Iris pigment epithelial cell (primary cell): ENCODE measurements at regions not wholly inside any gene's neighbourhood (a gene's known extent, or its start where the extent isn't known, plus 50 kb on each side); places are given as distances from the start of the nearest gene placed in this dataset.

Experiments
- DNase-seq: peaks from one replicate; pipeline ENCODE4 v3.0.0-alpha.2; 2011; ENCODE audit warnings: low read depth

DNA sequence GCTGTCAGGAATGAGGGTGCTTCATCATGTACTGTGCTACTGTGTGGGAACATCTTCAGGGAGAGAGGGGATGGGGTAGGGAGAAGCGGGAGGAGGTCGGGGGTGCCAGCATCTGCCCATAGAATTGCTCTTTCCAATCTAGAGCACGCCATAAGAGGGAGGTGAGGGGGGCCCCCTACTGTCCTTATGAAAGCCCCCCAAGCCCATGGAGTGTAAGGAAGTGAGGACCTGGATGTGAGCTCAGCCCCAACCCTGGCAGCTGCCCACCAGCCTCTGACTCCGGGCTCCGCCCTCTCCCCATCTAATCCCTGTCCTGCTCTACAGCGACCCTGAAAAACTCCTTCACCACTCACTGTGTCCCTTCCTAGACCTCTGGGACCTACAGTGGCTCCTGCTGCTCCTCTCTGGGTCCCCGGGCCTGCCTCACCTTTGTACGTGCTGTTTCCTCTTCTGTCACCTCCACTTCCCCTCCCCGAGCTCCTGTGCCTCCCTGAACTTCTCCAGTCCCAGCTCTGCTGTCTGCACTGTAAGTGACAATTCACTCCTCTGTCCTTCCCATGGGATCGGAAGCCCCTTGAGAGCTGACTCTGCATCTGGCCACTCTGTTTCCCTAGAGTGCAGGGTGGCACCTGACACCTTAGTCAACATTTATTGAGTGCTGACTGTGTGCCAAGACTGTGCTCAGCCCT lies 269.4 kb downstream of the PTPRU start:
- no peak for DNase-seq

DNA sequence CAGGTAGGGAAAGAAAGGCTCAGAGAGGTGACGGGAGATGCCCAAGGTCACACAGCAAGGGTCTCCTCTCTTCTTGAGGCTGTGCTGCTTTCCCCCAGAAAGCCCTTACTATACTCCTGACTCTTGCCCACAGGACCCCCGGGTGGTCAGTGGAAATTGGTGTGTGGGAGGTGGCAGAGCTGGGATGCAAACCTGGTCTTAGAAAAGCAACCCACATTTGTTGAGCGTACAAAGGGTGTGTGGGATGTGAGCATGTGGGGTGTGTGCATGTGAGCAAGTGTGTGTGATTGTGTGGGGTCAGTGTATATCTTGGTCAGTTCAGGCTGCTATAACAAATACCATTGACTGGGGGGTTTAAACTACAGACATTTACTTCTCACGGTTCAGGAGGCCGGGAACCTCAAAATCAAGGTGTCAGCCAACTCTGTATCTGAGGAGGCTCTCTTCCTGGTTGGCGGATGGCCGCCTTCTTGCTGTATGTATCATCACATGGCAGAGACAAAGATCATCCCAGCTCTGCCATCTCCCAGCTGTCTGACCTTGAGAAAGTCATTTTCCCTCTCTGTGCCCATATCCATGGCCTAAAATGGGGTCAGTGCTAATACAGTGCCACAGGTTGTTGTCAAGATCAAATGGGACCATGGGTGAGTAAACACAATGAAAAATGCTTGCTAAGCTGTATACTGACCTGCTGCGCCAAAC lies 268.5 kb downstream of the PTPRU start:
- DNase-seq: no peak

DNA sequence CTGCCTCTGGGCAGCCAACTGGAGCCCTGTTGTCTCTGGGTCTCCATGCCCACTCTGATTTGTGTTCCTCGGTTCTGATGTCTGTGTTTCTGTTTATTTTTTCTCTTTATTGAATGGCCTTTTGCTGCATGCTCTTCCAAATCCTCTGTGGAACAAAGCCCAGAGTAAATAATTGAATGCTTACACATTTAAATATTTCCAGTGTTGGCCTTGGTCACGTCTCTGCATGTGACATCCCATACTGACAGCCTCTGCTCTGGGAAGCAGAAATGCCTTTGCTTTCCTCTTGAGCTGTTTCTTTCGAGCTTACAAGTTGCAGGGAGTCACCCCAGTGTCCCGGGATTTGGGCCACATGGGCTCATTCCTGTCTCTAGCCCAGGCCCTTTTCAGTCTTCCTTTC lies 267.9 kb downstream of the PTPRU start:
- no peak for DNase-seq

DNA sequence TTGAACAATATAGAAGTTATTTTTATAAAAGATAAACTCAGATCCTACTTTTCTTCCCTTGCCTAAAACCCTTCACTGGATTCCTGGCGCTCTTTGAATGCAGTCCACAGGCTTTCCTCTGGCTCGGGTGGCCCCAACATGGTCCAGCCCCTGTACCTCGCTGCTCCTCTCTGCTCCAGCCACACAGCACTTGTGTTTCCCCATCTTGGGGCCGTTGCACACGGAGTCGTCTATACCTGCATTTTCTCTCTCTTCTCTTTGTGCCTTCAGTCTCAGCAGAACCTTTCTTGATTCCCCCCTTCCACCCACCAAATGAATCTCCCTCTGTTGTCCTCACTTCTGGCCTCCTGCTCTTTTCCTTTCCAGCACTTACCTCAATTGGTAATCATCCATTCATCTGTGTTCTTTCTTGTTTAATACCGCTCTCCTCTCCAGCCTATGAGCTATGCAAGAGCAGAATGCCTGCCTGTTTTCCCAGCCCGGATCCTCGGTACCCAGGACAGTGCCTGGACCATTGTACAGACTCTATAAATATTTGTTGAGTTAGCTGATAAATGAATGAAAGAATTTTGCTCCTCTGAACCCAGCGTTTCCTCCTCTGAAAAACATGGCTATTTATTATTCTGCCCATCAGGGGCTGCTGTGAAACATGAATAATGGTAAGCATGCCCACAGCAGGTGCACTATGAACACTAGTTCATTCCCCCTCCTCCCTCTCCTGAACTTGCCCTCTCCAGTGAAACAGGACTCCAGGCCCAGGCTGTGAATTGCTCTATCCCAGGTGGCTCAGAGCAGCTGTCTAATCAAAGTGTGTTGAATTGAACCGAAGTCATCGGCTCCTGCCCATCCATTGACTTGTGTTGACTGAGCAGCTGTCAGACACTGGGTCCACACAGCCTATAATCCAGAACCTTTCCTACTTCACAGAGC lies 266.9 kb downstream of the PTPRU start:
- DNase-seq: no peak

DNA sequence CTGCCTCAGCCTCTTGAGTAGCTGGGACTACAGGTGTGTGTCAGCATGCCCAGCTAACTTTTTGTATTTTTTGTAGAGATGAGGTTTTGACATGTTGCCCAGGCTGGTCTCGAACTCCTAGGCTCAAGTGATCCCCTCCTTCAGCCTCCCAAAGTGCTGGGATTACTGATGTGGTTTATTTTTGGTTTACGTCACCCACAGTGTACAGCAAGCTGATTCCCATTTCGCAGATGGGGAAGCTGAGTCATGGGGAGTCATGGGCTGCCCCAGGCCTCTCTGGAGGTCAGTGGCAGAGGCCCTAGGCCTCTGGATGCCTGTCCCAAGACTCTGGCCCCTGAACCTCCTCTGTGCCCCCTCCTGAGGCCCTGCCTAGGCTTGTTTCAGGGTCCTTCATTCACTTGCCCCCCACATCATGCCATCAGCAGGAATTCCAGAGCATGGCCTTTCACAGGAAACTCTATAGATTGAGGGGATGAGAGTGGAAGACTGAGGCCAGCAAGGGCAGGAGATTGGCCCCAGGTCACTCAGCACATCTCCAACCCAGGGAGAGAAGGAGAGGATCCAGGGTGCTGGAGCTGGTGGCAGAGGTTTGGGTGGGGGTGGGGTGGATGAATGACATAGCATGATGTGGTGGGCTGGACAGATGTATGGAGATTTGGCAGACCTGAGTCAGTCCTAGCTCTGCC lies 266.0 kb downstream of the PTPRU start:
- no peak for DNase-seq

DNA sequence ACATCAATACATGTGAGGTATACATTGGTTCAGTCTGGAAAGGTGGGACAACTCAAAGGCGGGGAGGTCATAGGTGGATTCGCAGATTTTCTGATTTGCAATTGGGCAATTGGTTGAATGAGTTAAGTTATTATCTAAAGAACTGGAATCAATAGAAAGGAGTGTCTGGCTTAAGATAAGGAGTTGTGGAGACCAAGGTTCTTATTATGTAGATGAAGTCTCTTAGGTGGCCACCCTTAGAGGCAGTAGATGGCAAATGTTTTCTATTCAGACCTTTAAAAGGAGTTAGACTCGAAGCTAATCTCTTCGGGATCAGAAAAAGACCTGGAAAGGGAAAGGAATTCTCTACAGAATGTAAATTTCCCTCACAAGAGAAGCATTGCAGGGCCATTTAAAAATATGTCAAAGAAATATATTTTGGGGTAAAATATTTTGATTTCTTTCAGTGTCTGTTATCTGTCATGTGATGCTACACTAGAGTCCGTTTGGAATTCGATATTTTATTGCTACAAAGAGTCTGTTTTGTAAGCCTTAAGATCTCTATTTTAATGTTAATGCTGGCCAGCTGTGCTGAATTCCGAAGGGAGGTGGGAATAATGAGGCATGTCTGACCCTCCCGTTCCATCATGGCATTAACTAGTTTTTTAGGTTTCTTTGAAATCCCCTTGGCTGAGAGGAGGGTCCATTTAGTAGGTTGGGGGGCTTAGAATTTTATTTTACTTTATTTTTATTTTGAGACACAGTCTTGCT lies 265.1 kb downstream of the PTPRU start:
- DNase-seq: no peak

DNA sequence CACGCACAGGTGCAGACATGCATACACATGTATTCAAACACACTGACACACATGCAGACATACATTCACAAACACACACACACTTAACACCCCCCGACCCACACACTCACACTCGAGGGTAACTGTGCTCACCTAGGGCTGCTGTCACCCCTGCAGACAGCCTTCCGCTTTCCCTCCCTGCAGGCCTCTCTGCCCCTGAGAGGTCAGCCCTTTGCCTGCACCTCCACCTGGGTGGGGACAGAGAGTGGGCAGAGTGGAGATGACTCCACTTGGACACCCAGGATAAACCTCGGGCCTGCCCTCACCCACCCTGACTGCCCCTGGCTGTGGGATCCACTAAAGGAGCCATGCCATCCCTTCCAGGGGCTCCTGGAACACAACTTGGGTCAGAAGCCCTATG lies 264.3 kb downstream of the PTPRU start:
- DNase-seq: no peak

DNA sequence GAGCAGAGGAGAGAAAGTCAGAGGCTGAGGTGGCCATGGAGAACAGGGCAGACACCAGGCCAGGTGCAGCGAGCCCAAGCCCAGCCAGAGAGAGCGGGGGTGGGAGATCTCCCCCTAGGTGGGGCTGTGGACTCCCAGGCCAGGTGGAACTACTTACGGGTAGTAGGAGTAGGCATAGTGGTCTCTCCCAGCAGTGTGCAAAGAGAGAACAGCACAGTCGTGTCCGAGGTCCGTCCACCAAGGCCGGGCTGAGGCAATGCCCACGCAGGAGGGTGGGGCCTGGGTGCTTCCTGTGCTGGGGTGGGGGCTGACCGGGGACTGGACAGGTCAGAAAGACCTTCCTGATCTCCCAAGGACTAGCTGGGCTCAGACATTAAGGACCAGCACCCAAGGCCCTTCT lies 263.7 kb downstream of the PTPRU start:
- DNase-seq: no peak

DNA sequence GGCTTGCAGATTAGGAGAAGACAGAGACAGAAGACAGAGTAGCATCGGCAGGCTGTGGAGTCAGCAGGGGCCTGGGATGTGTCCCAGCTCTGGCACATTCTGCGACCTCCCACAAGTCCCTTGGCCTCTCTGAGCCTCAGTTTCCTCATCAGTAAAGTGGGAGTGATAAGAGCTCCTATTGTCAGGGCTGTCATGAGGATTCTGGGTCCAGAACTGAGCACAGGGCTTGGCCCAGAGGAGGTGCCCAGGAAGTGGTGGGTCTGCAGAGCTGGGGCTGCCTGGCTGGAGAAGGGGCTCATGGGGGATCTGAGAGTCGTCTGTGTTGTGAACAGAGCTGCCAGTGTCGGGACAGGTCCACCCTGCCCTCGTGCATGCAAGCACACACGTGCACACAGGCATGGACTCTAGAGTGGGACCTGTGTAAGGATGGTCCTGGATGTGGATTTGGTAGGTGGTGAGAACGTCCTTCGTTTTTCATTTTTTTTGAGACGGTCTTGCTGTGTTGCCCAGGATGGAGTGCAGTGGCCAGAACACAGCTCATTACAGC lies 262.9 kb downstream of the PTPRU start:
- DNase-seq: no peak

DNA sequence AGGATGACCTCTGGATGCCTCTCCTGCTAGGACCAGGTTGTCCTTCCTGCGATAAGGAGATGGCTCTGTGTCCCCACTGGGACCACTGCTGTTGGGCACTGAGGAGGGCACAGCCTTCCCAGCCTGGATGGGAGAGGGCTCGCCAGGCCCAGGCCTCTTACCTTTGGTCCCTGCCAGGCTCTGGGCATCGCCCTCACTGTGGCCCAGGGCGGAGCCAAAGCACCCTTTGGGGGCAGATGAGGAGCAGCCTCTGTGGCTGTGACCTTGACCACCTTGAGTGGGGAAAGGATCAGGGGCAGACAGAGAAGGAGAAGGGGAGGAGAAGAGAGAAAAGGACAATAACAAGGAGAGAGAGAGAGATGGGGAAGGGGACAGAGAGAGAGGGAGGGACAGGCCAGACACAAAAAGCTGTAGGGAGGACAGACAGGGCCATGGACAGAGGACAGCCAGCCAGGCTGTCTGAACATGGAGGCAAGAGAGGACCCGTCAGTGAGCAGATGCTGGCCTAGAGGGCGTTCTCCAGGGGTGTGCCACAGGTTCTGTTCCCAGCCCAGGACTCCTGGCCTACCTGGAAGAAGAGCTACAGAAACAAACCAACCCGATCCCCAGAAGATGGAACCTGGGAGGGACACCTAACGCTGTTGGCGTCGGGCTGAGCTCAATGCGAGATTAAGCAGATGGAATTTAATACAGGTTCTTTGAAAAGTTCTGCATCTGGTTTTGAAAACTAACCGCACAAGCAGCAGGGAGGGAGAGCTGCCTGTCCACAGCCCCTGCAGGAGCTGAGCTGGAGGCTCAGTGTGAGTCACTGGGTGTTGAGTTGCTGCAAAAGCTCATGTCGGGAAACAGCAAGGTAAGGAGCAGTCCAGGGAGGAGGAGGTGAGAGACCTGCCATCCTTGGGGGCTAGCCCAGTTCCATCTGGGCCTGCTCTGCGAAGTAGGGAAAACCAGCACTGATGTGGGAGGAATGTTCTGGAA lies 262.1 kb downstream of the PTPRU start:
- DNase-seq: peak; percentile 15

DNA sequence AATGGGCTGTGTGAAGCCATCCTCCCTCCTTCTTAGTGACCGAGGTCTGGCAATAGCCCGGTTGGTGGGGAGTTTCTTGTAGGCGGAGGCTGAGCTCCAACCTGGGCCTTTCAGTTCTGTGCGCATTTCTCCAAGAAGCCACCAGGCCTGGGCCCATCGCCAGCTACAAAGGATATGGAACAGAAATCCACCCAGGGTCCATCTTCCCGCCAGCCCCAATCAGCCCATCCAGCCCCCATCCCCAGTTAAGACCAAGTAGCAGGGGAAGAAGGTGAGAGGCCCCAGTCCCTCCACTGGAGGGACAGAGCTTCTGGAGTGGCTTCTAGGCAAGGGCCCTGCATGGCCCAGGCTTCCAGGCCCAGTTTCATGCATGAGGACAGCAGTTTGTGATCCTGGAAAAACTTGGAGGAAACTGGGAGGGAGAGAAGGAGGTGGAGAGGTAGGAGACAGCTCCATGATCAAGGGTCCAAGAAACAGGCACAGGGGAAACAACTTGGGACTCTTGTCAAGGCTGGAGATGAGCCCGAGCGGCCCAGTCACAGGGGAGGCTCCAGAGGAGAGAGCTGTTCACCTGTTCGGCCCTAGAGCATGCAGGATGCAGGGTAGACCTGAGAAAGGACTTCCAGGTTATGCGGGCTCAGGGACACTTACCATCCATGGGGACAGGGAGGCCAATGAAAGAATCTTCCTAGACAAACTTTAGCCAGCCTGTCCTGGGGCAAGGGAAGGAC lies 261.2 kb downstream of the PTPRU start:
- no peak for DNase-seq

DNA sequence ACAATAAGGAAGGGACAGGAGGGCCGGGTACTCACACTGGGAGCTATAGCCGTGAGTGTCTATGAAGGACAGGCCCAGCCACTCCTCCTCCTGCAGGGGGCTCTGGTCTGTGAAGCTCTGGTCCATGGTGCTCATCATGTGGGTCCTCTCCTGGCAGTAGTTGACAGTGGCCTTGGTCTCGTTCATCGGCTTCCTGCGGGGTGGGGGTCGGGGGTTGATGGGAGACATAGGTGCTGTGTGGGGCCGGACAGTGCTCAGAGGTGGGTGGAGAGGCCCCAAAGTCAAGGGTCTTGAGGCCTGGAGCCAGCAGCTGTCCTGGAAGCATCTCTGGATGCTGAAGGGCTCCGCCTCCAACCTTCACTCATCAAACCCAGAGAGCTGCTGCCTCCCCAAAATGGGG lies 260.4 kb downstream of the PTPRU start:
- DNase-seq: no peak

DNA sequence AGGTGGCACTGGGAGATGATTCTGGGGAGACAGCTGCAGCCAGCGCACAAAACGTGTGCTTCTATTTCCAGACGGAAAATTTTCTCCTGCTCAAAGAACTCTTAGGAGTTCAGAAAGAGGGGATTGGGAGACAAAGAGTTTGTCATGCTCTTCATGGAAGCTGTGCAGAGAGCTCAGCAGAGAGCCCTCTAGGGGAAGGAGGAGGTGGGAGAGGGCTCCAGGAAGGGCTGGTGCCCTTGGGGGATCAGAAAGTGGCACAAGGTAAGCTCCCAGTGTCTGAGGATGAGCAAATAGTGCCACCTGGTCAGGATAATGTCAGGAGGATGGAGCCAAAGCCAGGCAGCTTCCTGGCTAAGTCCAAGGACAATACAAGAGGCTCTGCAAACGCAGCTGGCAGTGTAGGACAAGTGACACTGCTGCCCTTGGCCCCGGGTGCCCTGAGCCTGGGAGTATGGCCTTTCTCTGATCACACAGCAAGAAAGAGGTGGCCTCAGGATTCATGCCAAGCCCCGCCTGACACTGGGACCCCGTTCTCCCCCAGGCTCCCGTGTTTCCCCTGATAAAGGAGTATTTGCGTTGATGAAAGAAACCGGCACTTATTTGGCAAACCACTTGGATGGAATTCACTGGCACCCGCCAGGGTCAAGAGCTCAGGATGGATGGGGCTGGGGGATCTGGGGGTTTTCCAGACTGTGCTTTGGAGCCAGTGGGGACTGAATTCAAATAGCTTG lies 254.0 kb downstream of the PTPRU start:
- DNase-seq: no peak

DNA sequence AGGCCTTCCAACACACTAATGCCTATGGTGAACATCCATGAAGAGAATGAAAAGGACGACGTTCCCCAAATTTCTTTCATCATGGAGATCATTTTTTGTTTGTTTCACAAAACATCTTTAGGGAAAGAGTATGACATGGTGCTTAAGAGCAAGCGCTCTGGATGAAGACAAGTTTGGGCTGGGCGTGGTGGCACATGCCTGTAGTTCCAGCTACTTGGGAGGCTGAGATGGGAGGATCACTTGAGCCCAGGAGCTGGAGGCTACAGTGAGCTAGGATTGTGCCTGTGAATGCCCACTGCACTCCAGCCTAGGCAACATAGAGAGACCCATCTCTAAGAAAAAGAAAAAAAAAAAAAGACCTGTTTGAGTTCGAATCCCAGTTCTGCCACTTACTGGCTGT lies 253.1 kb downstream of the PTPRU start:
- DNase-seq: no peak

DNA sequence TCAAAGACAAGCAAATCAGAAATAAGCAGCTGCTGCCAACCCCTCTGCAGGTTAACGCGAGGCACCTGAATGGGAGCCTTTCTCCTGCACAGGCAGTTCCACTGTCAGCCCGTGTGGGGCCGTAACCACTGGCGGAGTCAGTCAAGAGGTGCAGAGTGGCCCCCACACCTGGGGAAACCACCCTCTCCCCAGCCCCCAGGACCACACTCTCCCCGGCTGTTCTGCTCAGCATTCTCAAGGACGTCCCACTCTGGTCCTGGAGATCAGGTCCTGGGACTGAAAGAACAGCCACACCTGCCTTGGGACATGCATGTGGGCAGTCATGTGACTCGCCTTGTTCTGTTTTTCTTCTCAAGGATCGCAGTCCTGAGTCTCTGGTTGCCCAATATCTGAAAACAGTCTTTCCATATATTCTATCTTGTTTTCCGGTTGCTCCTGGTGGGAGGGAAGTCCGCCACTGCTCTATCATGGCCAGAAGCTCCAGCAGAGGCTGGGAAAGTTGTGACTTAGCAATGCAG lies 252.5 kb downstream of the PTPRU start:
- DNase-seq: no peak

DNA sequence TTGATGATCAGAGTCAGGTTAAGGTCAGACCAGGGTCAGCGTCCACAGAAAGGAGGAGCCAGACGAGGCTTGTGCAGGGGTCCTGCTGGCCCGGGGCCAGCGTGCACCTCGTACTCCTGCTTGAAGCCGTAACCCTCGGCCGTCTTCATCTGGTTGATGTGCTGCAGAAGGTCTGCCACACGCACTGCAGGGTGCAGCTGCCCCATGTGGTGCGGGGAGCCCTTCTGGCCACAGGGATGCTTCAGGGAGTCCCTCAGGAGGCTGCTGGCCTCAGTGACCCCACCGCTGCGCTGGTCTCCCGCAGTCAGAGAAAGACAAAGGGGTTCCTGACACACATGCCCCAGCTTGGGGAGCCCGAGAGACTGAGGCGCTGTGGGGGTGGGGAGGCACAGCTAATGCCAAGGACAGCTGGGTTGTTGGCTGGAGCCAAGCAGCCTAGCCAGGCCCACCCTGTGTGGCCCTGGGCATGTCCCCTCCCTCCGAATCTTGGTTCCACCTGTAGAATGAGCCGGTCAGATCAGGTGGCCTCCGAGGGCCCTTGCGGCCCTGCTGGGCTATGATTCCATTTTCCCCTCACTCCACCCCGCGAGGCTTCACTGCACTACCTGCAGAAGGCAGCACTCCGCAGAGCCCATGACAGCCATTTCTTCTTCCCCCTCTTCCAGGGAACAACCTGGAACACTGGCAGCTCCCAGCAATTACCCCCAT lies 251.9 kb downstream of the PTPRU start:
- no peak for DNase-seq

DNA sequence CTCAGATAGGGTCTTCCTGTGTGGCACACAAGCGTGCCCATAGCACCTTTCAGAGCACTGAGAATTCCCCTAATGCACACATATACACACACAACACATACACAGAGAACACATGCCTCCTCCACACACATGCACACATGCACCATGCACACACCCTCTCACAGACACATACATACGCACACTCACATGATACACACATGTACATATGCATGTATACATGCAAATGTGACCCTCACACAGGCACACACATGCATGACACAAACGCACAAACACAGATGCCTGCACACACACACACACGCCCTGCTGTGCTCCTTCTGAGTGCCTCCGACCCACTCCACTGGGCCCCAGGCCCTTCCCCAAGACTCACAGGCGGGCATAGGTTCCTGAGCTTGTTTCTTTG lies 251.0 kb downstream of the PTPRU start:
- no peak for DNase-seq
